ENCODE measurements at regions not wholly inside any gene's neighbourhood (a gene's known extent, or its start where the extent isn't known, plus 50 kb on each side); places are given as distances from the start of the nearest gene placed in this dataset.

DNA sequence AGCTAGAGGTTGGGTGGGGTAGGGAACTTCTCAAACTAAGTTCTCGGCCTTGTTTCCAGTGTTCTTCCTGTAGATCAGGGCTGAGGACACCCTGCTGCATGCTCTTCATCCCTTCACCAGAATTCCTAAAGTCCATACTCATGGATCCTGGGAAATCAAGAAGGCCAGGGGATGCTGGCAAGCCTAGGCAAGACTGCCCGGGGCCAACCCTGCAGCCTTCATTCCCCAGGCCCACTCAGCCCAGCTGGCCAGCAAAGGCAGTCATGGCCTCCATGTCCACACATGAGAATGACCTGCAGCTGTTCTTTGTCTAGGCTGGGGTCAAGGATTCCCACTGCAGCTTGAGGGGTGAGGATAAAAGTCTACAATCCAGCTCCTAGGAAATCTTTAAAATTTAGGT is 109.3 kb upstream of the ETV6 start:
- H3K36me3 ChIP-seq (ENCODE audit: insufficient read depth), result no peaks in the 10 kb centered on the region
- Mint-ChIP-seq H3K4me3 (no peak overlapping the region), H3K27ac (no peak overlapping the region), H3K9me3 (0 out of 3 replicates have a peak, but pooled peaks cover 6% of the 10 kb centered on the region), H3K27me3 (ENCODE audit: insufficient read depth, low read depth, poor library complexity) (peaks cover 2% of the 10 kb centered on the region), H3K4me1 (peaks cover 4% of the 10 kb centered on the region; the same call in 2 of the 3 replicates), H3K36me3 (ENCODE audit: low read depth) (no peaks in the 10 kb centered on the region)
- no peak overlapping the region for H3K4me2 ChIP-seq
- no peaks in the 10 kb centered on the region for H3K9me2 ChIP-seq (ENCODE audit: insufficient read depth)
- no peaks in the 10 kb centered on the region for H4K20me1 ChIP-seq (replicated peaks; ENCODE audit: insufficient read depth)
- TF ChIP-seq STAT1 (IDR thresholded peaks at IDR 0.05; ENCODE audit: unreplicated experiment), result no peak
- TF ChIP-seq NANOG (IDR thresholded peaks at IDR 0.05; ENCODE audit: borderline replicate concordance), result no peak
- TF ChIP-seq, protein P1, sequence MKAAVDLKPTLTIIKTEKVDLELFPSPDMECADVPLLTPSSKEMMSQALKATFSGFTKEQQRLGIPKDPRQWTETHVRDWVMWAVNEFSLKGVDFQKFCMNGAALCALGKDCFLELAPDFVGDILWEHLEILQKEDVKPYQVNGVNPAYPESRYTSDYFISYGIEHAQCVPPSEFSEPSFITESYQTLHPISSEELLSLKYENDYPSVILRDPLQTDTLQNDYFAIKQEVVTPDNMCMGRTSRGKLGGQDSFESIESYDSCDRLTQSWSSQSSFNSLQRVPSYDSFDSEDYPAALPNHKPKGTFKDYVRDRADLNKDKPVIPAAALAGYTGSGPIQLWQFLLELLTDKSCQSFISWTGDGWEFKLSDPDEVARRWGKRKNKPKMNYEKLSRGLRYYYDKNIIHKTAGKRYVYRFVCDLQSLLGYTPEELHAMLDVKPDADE (IDR thresholded peaks at IDR 0.05), result no peak
- no peak for TF ChIP-seq ZNF462 (CRISPR knock-in tag; IDR thresholded peaks at IDR 0.05)
- TF ChIP-seq EZH2phosphoT487 (IDR thresholded peaks at IDR 0.05; ENCODE audit: unreplicated experiment), result no peak
- TF ChIP-seq JUNB (IDR thresholded peaks at IDR 0.05; ENCODE audit: unreplicated experiment), result no peak
- no peak for TF ChIP-seq CTCF (conservative IDR thresholded peaks at IDR 0.05; ENCODE audit: low read depth in 2 of 2)
- no peak for TF ChIP-seq POLR2AphosphoS5 (IDR thresholded peaks at IDR 0.05; ENCODE audit: low read depth)
- no peak for TF ChIP-seq EZH2 (IDR thresholded peaks at IDR 0.05; ENCODE audit: low read depth, unreplicated experiment)
- no peak for TF ChIP-seq CREB1 (CRISPR knock-in tag; IDR thresholded peaks at IDR 0.05; ENCODE audit: low read depth)
- no peak for TF ChIP-seq REST (IDR thresholded peaks at IDR 0.05; ENCODE audit: unreplicated experiment)
- no peak for DNase-seq (ENCODE audit: low spot score)
- H3K4me1 ChIP-seq (ENCODE audit: insufficient read depth), result peaks cover 1% of the 10 kb centered on the region
- no peak overlapping the region for H2AFZ ChIP-seq
- H3K27me3 ChIP-seq (ENCODE audit: insufficient read depth), result no peaks in the 10 kb centered on the region
- no peak overlapping the region for H3K4me3 ChIP-seq
- no peak for ATAC-seq
- no peaks in the 10 kb centered on the region for H3F3A ChIP-seq (replicated peaks; ENCODE audit: low read depth)
- no peaks in the 10 kb centered on the region for H3K79me2 ChIP-seq (replicated peaks; ENCODE audit: insufficient read depth)
- H3K27ac ChIP-seq (ENCODE audit: low read depth), result no peak overlapping the region
